ENCODE measurements at regions not wholly inside any gene's neighbourhood (a gene's known extent, or its start where the extent isn't known, plus 50 kb on each side); places are given as distances from the start of the nearest gene placed in this dataset.

DNA sequence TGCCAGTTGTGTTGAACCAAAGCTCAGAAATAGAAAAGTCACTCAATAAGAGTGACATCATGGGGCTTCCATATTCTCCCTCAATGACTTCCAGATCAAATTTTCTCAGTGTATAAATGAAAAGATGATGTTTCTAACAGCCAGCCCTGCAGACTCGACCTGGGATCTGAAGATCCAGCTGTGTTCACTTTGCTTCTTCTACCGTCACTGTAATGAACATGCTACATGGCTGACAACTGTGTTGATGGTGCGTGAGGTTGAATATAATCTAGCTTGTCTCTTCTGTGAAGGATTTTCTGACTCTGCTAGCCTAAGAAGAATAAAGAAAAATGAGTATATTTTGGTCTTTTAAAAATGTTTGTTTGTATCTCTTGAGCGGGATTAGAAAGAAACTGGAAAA, 577.8 kb downstream of the ETNK1 start:
- no peak for TF ChIP-seq POLR2A (IDR thresholded peaks at IDR 0.05)
- TF ChIP-seq, protein P1, sequence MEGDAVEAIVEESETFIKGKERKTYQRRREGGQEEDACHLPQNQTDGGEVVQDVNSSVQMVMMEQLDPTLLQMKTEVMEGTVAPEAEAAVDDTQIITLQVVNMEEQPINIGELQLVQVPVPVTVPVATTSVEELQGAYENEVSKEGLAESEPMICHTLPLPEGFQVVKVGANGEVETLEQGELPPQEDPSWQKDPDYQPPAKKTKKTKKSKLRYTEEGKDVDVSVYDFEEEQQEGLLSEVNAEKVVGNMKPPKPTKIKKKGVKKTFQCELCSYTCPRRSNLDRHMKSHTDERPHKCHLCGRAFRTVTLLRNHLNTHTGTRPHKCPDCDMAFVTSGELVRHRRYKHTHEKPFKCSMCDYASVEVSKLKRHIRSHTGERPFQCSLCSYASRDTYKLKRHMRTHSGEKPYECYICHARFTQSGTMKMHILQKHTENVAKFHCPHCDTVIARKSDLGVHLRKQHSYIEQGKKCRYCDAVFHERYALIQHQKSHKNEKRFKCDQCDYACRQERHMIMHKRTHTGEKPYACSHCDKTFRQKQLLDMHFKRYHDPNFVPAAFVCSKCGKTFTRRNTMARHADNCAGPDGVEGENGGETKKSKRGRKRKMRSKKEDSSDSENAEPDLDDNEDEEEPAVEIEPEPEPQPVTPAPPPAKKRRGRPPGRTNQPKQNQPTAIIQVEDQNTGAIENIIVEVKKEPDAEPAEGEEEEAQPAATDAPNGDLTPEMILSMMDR (IDR thresholded peaks at IDR 0.05), result no peak

All from testis (tissue), 2 donors.